Ascending aorta (tissue), 2 donors: ENCODE measurements at regions not wholly inside any gene's neighbourhood (a gene's known extent, or its start where the extent isn't known, plus 50 kb on each side); places are given as distances from the start of the nearest gene placed in this dataset.

Source experiments
- DNase-seq, 2 donors: peaks; one replicate each; pipeline ENCODE4 v3.0.0-alpha.2; 2019; ENCODE audit warnings: low spot score in 2 of 2
- H3K27ac ChIP-seq, 2 donors: fragments of 200-600 bp; sonication (generic); one replicate each; pipeline ENCODE4 v1.5.1; 2016 to 2017; ENCODE audit warnings: mild to moderate bottlenecking in 1 of 2
- H3K27me3 ChIP-seq: fragments of 200-600 bp; sonication (generic); one replicate; pipeline ENCODE4 v1.5.1; 2017
- H3K36me3 ChIP-seq, 2 donors: fragments of 200-600 bp; sonication (generic); one replicate each; pipeline ENCODE4 v1.5.1; 2016
- H3K4me1 ChIP-seq, 2 donors: fragments of 200-600 bp; sonication (generic); one replicate each; pipeline ENCODE4 v1.5.1; 2016 to 2017; ENCODE audit warnings: mild to moderate bottlenecking in 1 of 2
- H3K4me3 ChIP-seq, 2 donors: fragments of 200-600 bp; sonication (generic); one replicate each; pipeline ENCODE4 v1.5.1; 2016 to 2017; ENCODE audit warnings: mild to moderate bottlenecking in 1 of 2
- H3K9me3 ChIP-seq, 2 donors: fragments of 200-600 bp; sonication (generic); one replicate each; pipeline ENCODE4 v1.5.1; 2016
- CTCF ChIP-seq, 3 experiments: fragments of 200-600 bp in 2 of 3; fragments of 450-650 bp in 1 of 3; sonication (generic) in 2 of 3; IDR thresholded peaks; one replicate each; pipeline ENCODE4 v1.5.1; 2016 to 2019; ENCODE audit warnings: antibody characterized with exemption in 3 of 3, mild to moderate bottlenecking in 1 of 3, moderate library complexity in 1 of 3
- intact Hi-C: fragments of 100-400 bp; cut with DNase I; formaldehyde crosslinking; loops from one replicate; pipeline ENCODE4 v1.15.1; 2023

GRCh38 chr1:238324211-238324864 lies 433.6 kb upstream of the ZP4 start:
- Histone ChIP-seq H3K4me3 (no peak overlapping the region), H3K27ac (no peak overlapping the region), H3K36me3 (no peaks in the 10 kb centered on the region), H3K27me3 (no peaks in the 10 kb centered on the region), H3K4me1 (no peaks in the 10 kb centered on the region), H3K9me3 (no peaks in the 10 kb centered on the region)
- TF ChIP-seq CTCF (IDR thresholded peaks at IDR 0.05) = no peak
- DNase-seq = no peak
- intact Hi-C loops = no loop called here

- no peaks in the 10 kb centered on the region for H3K36me3 ChIP-seq
- no peaks in the 10 kb centered on the region for H3K27me3 ChIP-seq
- no peaks in the 10 kb centered on the region for H3K4me1 ChIP-seq
- no peaks in the 10 kb centered on the region for H3K9me3 ChIP-seq
- H3K4me3 ChIP-seq = no peak overlapping the region
- H3K27ac ChIP-seq = no peak overlapping the region
- no peak for DNase-seq
- intact Hi-C loops = no loop called here
- no peak for TF ChIP-seq CTCF (IDR thresholded peaks at IDR 0.05)
Measured at GRCh38 chr1:238323490-238323889, 432.8 kb upstream of the ZP4 start.

- no peak for TF ChIP-seq CTCF (IDR thresholded peaks at IDR 0.05)
- Histone ChIP-seq H3K36me3 (no peaks in the 10 kb centered on the region), H3K27ac (no peak overlapping the region), H3K27me3 (no peaks in the 10 kb centered on the region), H3K4me1 (no peaks in the 10 kb centered on the region), H3K9me3 (no peaks in the 10 kb centered on the region), H3K4me3 (no peak overlapping the region)
- intact Hi-C loops = no loop called here
- DNase-seq = no peak
Measured at GRCh38 chr1:238319957-238320356, 429.2 kb upstream of the ZP4 start.

GRCh38 chr1:238318294-238319110 lies 427.8 kb upstream of the ZP4 start:
- no peaks in the 10 kb centered on the region for H3K4me1 ChIP-seq
- no peak for DNase-seq
- intact Hi-C loops = no loop called here
- TF ChIP-seq CTCF (IDR thresholded peaks at IDR 0.05) = no peak
- no peak overlapping the region for H3K4me3 ChIP-seq
- no peaks in the 10 kb centered on the region for H3K27me3 ChIP-seq
- H3K27ac ChIP-seq = no peak overlapping the region
- H3K36me3 ChIP-seq = no peaks in the 10 kb centered on the region
- H3K9me3 ChIP-seq = no peaks in the 10 kb centered on the region

GRCh38 chr1:238312969-238313368 lies 422.2 kb upstream of the ZP4 start:
- no peak overlapping the region for H3K4me3 ChIP-seq
- no peaks in the 10 kb centered on the region for H3K4me1 ChIP-seq
- intact Hi-C loops = no loop called here

More at GRCh38 chr1:238312969-238313368, 422.2 kb upstream of the ZP4 start:
- no peaks in the 10 kb centered on the region for H3K27me3 ChIP-seq
- no peak for DNase-seq
- no peaks in the 10 kb centered on the region for H3K9me3 ChIP-seq
- no peak overlapping the region for H3K27ac ChIP-seq
- H3K36me3 ChIP-seq = no peaks in the 10 kb centered on the region
- TF ChIP-seq CTCF (IDR thresholded peaks at IDR 0.05) = no peak
